Endodermal cell (in vitro differentiated cells): ENCODE measurements at regions not wholly inside any gene's neighbourhood (a gene's known extent, or its start where the extent isn't known, plus 50 kb on each side); places are given as distances from the start of the nearest gene placed in this dataset.
A peak's percentile ranks its signal among the peaks of the same experiment; 100 is the strongest.

Source experiments
- DNase-seq: peaks from one replicate; pipeline ENCODE4 v3.0.0-alpha.2; 2017
- H3K27ac ChIP-seq: 2 replicates; pipeline ENCODE4 v1.5.1; 2013; ENCODE audit warnings: mild to moderate bottlenecking, low read depth, low read length, moderate library complexity
- H3K27me3 ChIP-seq: 2 replicates; pipeline ENCODE4 v1.6.1; 2013; ENCODE audit warnings: mild to moderate bottlenecking, low read length, moderate library complexity; ENCODE audit not compliant: insufficient read depth, control insufficient read depth, poor library complexity, severe bottlenecking
- H3K36me3 ChIP-seq: 2 replicates; pipeline ENCODE4 v1.7.0; 2013; ENCODE audit warnings: mild to moderate bottlenecking, low read length, moderate library complexity; ENCODE audit not compliant: control insufficient read depth, insufficient read depth
- H3K4me1 ChIP-seq: one replicate; pipeline ENCODE4 v1.7.0; 2013; ENCODE audit warnings: low read length; ENCODE audit not compliant: control insufficient read depth, insufficient read depth
- H3K4me3 ChIP-seq: 2 replicates; pipeline ENCODE4 v1.5.1; 2013; ENCODE audit warnings: mild to moderate bottlenecking, low read length, moderate library complexity
- H3K9ac ChIP-seq: 2 replicates; pipeline ENCODE4 v1.6.1; 2013; ENCODE audit warnings: mild to moderate bottlenecking, low read length, moderate library complexity; ENCODE audit not compliant: poor library complexity, severe bottlenecking; ENCODE audit errors: extremely low read depth
- H3K9me3 ChIP-seq: 2 replicates; pipeline ENCODE4 v1.6.1; 2013; ENCODE audit warnings: mild to moderate bottlenecking, low read length, moderate library complexity; ENCODE audit not compliant: control insufficient read depth
- H3K27ac Mint-ChIP-seq: 2 replicates; pipeline ENCODE4 v1.8.0; 2020; ENCODE audit warnings: mixed read lengths
- H3K27me3 Mint-ChIP-seq: 2 replicates; pipeline ENCODE4 v1.8.0; 2021; ENCODE audit warnings: mild to moderate bottlenecking, mixed read lengths; ENCODE audit not compliant: insufficient read depth
- H3K36me3 Mint-ChIP-seq: 2 replicates; pipeline ENCODE4 v1.8.0; 2020; ENCODE audit warnings: low read depth, mixed read lengths
- H3K4me1 Mint-ChIP-seq: 2 replicates; pipeline ENCODE4 v1.8.0; 2020; ENCODE audit warnings: mixed read lengths
- H3K4me3 Mint-ChIP-seq: 2 replicates; pipeline ENCODE4 v1.8.0; 2020; ENCODE audit warnings: mild to moderate bottlenecking, moderate library complexity, mixed read lengths
- H3K9me3 Mint-ChIP-seq: 2 replicates; pipeline ENCODE4 v1.8.0; 2020; ENCODE audit warnings: mild to moderate bottlenecking, mixed read lengths
- WGBS, 2 experiments: methylation state at CpG; one replicate each; pipeline versions ENCODE4 v1.1.5 to v1.1.7; 2013; ENCODE audit warnings: missing lambda C conversion rate in 2 of 2, mixed read lengths in 1 of 2; ENCODE audit not compliant: insufficient coverage in 1 of 2, insufficient read length in 1 of 2; 5-methylcytosine and 5-hydroxymethylcytosine counted together
- TF ChIP-seq, protein P1 (sequence below): fragments of 200-600 bp; sonication (generic); conservative IDR thresholded peaks from 2 replicates; pipeline ENCODE4 v1.5.0; 2021; ENCODE audit warnings: antibody characterized with exemption, mild to moderate bottlenecking

GRCh38 chr12:114269153-114269552 is 136.8 kb downstream of the TBX5 start:
- peak; percentile 63 for DNase-seq
- Mint-ChIP-seq H3K4me1 (peaks cover 12% of the 10 kb centered on the region), H3K4me3 (no peak overlapping the region), H3K27ac (no peak overlapping the region), H3K27me3 (peaks cover 6% of the 10 kb centered on the region), H3K9me3 (no peaks in the 10 kb centered on the region), H3K36me3 (no peaks in the 10 kb centered on the region)
- H3K27ac ChIP-seq, result no peak overlapping the region
- H3K27me3 ChIP-seq, result peaks cover 12% of the 10 kb centered on the region
- no peaks in the 10 kb centered on the region for H3K9me3 ChIP-seq
- WGBS, 2 experiments, result 75 to 85% methylated on average over 2 of the region's 2 CpGs
- H3K9ac ChIP-seq, result no peak overlapping the region
- H3K4me1 ChIP-seq, result no peaks in the 10 kb centered on the region
- TF ChIP-seq, protein P1, sequence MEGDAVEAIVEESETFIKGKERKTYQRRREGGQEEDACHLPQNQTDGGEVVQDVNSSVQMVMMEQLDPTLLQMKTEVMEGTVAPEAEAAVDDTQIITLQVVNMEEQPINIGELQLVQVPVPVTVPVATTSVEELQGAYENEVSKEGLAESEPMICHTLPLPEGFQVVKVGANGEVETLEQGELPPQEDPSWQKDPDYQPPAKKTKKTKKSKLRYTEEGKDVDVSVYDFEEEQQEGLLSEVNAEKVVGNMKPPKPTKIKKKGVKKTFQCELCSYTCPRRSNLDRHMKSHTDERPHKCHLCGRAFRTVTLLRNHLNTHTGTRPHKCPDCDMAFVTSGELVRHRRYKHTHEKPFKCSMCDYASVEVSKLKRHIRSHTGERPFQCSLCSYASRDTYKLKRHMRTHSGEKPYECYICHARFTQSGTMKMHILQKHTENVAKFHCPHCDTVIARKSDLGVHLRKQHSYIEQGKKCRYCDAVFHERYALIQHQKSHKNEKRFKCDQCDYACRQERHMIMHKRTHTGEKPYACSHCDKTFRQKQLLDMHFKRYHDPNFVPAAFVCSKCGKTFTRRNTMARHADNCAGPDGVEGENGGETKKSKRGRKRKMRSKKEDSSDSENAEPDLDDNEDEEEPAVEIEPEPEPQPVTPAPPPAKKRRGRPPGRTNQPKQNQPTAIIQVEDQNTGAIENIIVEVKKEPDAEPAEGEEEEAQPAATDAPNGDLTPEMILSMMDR, result no peak
- H3K36me3 ChIP-seq, result no peaks in the 10 kb centered on the region
- no peak overlapping the region for H3K4me3 ChIP-seq

- TF ChIP-seq, protein P1, result no peak
- Histone ChIP-seq H3K4me1 (no peaks in the 10 kb centered on the region), H3K9me3 (no peaks in the 10 kb centered on the region), H3K27me3 (peaks cover 12% of the 10 kb centered on the region), H3K27ac (no peak overlapping the region), H3K36me3 (no peaks in the 10 kb centered on the region), H3K9ac (no peak overlapping the region), H3K4me3 (no peak overlapping the region)
- H3K27ac Mint-ChIP-seq, result no peak overlapping the region
- DNase-seq, result peak; percentile 22
- no peaks in the 10 kb centered on the region for H3K9me3 Mint-ChIP-seq
- H3K27me3 Mint-ChIP-seq, result peaks cover 6% of the 10 kb centered on the region
- peaks cover 4% of the 10 kb centered on the region for H3K4me1 Mint-ChIP-seq
- H3K36me3 Mint-ChIP-seq, result no peaks in the 10 kb centered on the region
- 81 to 100% methylated on average over 1 of the region's 1 CpG for WGBS, 2 experiments
- H3K4me3 Mint-ChIP-seq, result no peak overlapping the region
Measured at GRCh38 chr12:114266536-114266935, 139.4 kb downstream of the TBX5 start.

GRCh38 chr12:114265036-114265435 is 140.9 kb downstream of the TBX5 start:
- peak; percentile 18 for DNase-seq
- no peaks in the 10 kb centered on the region for H3K4me1 ChIP-seq
- no peak overlapping the region for H3K4me3 ChIP-seq
- no peaks in the 10 kb centered on the region for H3K36me3 Mint-ChIP-seq
- no peaks in the 10 kb centered on the region for H3K4me1 Mint-ChIP-seq
- H3K4me3 Mint-ChIP-seq, result no peak overlapping the region
- no peak overlapping the region for H3K27ac Mint-ChIP-seq
- H3K27ac ChIP-seq, result no peak overlapping the region
- peaks cover 6% of the 10 kb centered on the region for H3K27me3 Mint-ChIP-seq
- no peaks in the 10 kb centered on the region for H3K9me3 ChIP-seq
- no peak overlapping the region for H3K9ac ChIP-seq
- TF ChIP-seq, protein P1, result no peak
- H3K9me3 Mint-ChIP-seq, result no peaks in the 10 kb centered on the region
- WGBS, 2 experiments, result 90 to 100% methylated on average over 2 to 3 of the region's 3 CpGs
- H3K27me3 ChIP-seq, result peaks cover 12% of the 10 kb centered on the region
- H3K36me3 ChIP-seq, result no peaks in the 10 kb centered on the region
